ENCODE measurements at regions not wholly inside any gene's neighbourhood (a gene's known extent, or its start where the extent isn't known, plus 50 kb on each side); places are given as distances from the start of the nearest gene placed in this dataset.
A peak's percentile ranks its signal among the peaks of the same experiment; 100 is the strongest.

DNA sequence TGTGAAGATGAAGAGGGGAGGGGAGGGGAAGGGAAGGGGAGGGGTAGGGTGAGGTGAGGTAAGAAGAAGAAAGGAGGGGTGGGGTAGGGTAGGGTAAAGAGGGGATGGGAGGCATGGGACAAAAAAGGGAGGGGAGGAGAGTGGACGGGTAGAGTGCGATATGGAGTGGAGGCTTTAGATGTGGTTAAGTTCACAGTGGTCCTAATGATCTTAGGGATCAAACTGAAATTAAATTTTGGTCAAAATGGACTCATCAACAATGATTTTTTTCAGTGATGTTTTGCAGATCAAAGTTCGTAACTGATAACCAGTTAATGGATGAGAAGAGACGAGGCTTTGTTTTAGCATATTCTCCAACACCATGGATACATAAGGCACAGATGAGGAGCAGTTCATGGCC is 513.9 kb upstream of the ACVR2A start:
- TF ChIP-seq EZH2 (IDR thresholded peaks at IDR 0.05; ENCODE audit: borderline replicate concordance, insufficient read depth, low read depth, low read length, poor library complexity, severe bottlenecking): no peak
- TF ChIP-seq, protein P1, sequence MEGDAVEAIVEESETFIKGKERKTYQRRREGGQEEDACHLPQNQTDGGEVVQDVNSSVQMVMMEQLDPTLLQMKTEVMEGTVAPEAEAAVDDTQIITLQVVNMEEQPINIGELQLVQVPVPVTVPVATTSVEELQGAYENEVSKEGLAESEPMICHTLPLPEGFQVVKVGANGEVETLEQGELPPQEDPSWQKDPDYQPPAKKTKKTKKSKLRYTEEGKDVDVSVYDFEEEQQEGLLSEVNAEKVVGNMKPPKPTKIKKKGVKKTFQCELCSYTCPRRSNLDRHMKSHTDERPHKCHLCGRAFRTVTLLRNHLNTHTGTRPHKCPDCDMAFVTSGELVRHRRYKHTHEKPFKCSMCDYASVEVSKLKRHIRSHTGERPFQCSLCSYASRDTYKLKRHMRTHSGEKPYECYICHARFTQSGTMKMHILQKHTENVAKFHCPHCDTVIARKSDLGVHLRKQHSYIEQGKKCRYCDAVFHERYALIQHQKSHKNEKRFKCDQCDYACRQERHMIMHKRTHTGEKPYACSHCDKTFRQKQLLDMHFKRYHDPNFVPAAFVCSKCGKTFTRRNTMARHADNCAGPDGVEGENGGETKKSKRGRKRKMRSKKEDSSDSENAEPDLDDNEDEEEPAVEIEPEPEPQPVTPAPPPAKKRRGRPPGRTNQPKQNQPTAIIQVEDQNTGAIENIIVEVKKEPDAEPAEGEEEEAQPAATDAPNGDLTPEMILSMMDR (IDR thresholded peaks at IDR 0.05): no peak
- WGBS (ENCODE audit: insufficient coverage): 96% methylated on average over 2 of the region's 4 CpGs

DNA sequence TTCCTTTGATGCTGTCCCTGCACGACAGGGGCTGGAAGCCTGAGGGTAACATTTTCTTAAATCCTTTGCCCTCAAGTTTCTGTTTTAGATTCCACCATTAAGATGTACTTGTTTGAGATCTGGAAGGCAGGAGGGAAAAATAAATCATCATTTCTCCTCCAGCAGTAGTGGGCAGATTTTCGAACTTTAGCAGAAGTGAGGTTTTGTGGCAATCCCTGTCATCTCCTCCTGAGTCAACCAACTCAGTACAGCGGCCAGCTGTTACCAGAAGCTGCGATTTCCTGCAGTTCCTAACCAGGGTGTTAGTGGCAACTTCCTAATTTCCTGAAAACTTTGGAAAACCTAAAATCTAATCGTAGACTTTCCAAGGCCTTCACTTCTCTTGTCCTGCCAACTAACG is 517.2 kb upstream of the ACVR2A start:
- Histone ChIP-seq H3K36me3 (replicated peaks in 1 of 2; ENCODE audit: control extremely low read depth in 1 of 2, control insufficient read depth in 1 of 2, extremely low read depth in 1 of 2, insufficient read depth in 2 of 2, low read length in 1 of 2) (no peaks in the 10 kb centered on the region), H2AFZ (ENCODE audit: insufficient read depth, low read depth, low read length, poor library complexity, severe bottlenecking) (peak overlapping the region; percentile 49), H3K27ac (ENCODE audit: low read length in 2 of 2) (no peak overlapping the region), H3K9me3 (ENCODE audit: control extremely low read depth in 1 of 3, control insufficient read depth in 2 of 3, insufficient read depth in 1 of 3, low read length in 2 of 3) (no peaks in the 10 kb centered on the region), H4K20me1 (ENCODE audit: control insufficient read depth, insufficient read depth, low read length, poor library complexity, severe bottlenecking) (no peaks in the 10 kb centered on the region), H3K79me2 (ENCODE audit: control insufficient read depth, insufficient read depth, low read length) (no peaks in the 10 kb centered on the region), H3K4me1 (ENCODE audit: control insufficient read depth in 2 of 2, insufficient read depth in 2 of 2, low read length in 2 of 2) (no peaks in the 10 kb centered on the region), H3K4me3 (ENCODE audit: control extremely low read depth in 1 of 5, extremely low read depth in 1 of 5, insufficient read depth in 1 of 5, low read depth in 2 of 5, low read length in 4 of 5) (no peak overlapping the region), H3K9ac (ENCODE audit: low read length) (no peak overlapping the region), H3K27me3 (replicated peaks in 1 of 4; ENCODE audit: control extremely low read depth in 1 of 4, control insufficient read depth in 3 of 4, insufficient read depth in 4 of 4, low read length in 3 of 4) (no peaks in the 10 kb centered on the region), H3K4me2 (replicated peaks; ENCODE audit: low read depth, low read length, poor library complexity, severe bottlenecking) (no peak overlapping the region)
- H3K4me3 Mint-ChIP-seq: peak overlapping the region; percentile 40
- intact Hi-C loops (cut with micrococcal nuclease): no loop called here
- no peaks in the 10 kb centered on the region for H3K9me3 Mint-ChIP-seq (ENCODE audit: insufficient read depth)
- WGBS (ENCODE audit: insufficient coverage): 0% methylated on average over 2 of the region's 6 CpGs
- no peaks in the 10 kb centered on the region for H3K27me3 Mint-ChIP-seq
- no peak for ATAC-seq (ENCODE audit: low read depth)
- DNase-seq: no peak
- ChIA-PET POLR2A (no interaction called here), CTCF (no interaction called here)
- peaks cover 4% of the 10 kb centered on the region for H3K4me1 Mint-ChIP-seq
- TF ChIP-seq EZH2 (IDR thresholded peaks at IDR 0.05; ENCODE audit: borderline replicate concordance, insufficient read depth, low read depth, low read length, poor library complexity, severe bottlenecking): no peak
- no peak overlapping the region for H3K27ac Mint-ChIP-seq

More for the DNA sequence above, 513.9 kb upstream of the ACVR2A start:
- Histone ChIP-seq H3K9me3 (ENCODE audit: control extremely low read depth in 1 of 3, control insufficient read depth in 2 of 3, insufficient read depth in 1 of 3, low read length in 2 of 3) (no peaks in the 10 kb centered on the region), H3K27ac (ENCODE audit: low read length in 2 of 2) (no peak overlapping the region), H4K20me1 (ENCODE audit: control insufficient read depth, insufficient read depth, low read length, poor library complexity, severe bottlenecking) (no peaks in the 10 kb centered on the region), H3K4me3 (ENCODE audit: control extremely low read depth in 1 of 5, extremely low read depth in 1 of 5, insufficient read depth in 1 of 5, low read depth in 2 of 5, low read length in 4 of 5) (no peak overlapping the region), H3K79me2 (ENCODE audit: control insufficient read depth, insufficient read depth, low read length) (no peaks in the 10 kb centered on the region), H2AFZ (ENCODE audit: insufficient read depth, low read depth, low read length, poor library complexity, severe bottlenecking) (no peak overlapping the region), H3K4me1 (ENCODE audit: control insufficient read depth in 2 of 2, insufficient read depth in 2 of 2, low read length in 2 of 2) (no peaks in the 10 kb centered on the region), H3K9ac (ENCODE audit: low read length) (no peak overlapping the region), H3K4me2 (replicated peaks; ENCODE audit: low read depth, low read length, poor library complexity, severe bottlenecking) (no peak overlapping the region), H3K36me3 (replicated peaks in 1 of 2; ENCODE audit: control extremely low read depth in 1 of 2, control insufficient read depth in 1 of 2, extremely low read depth in 1 of 2, insufficient read depth in 2 of 2, low read length in 1 of 2) (no peaks in the 10 kb centered on the region), H3K27me3 (replicated peaks in 1 of 4; ENCODE audit: control extremely low read depth in 1 of 4, control insufficient read depth in 3 of 4, insufficient read depth in 4 of 4, low read length in 3 of 4) (no peaks in the 10 kb centered on the region)
- ChIA-PET CTCF (no interaction called here), POLR2A (no interaction called here)
- Mint-ChIP-seq H3K4me3 (no peak overlapping the region), H3K27me3 (no peaks in the 10 kb centered on the region), H3K9me3 (ENCODE audit: insufficient read depth) (no peaks in the 10 kb centered on the region), H3K27ac (no peak overlapping the region), H3K4me1 (peaks cover 4% of the 10 kb centered on the region)
- ATAC-seq (ENCODE audit: low read depth): no peak
- no peak for DNase-seq
- intact Hi-C loops (cut with micrococcal nuclease): no loop called here
